GM19351 (cell line): ENCODE measurements at regions not wholly inside any gene's neighbourhood (a gene's known extent, or its start where the extent isn't known, plus 50 kb on each side); places are given as distances from the start of the nearest gene placed in this dataset.
A peak's percentile ranks its signal among the peaks of the same experiment; 100 is the strongest.

ENCODE experiments used
- ATAC-seq: cut with Tn5 transposase; IDR thresholded peaks from one replicate; pipeline ENCODE4 v1.9.1; 2021; ENCODE audit warnings: mild to moderate bottlenecking, moderate library complexity; ENCODE audit not compliant: unreplicated experiment

- no peak for ATAC-seq
Observed at GRCh38 chr3:103705641-103706040, 1270.8 kb downstream of the ZPLD1 start.

GRCh38 chr3:103706671-103707070 is 1271.9 kb downstream of the ZPLD1 start:
- ATAC-seq = no peak

- no peak for ATAC-seq
Observed at GRCh38 chr3:103711670-103712069, 1276.9 kb downstream of the ZPLD1 start.

- no peak for ATAC-seq
Observed at GRCh38 chr3:103712320-103713008, 1277.6 kb downstream of the ZPLD1 start.

- no peak for ATAC-seq
Observed at GRCh38 chr3:103729547-103729946, 1294.7 kb downstream of the ZPLD1 start.

GRCh38 chr3:103730744-103731143 is 1295.9 kb downstream of the ZPLD1 start:
- no peak for ATAC-seq

GRCh38 chr3:103752986-103753385 is 1318.2 kb downstream of the ZPLD1 start:
- ATAC-seq = no peak

GRCh38 chr3:103767635-103768034 is 1332.8 kb downstream of the ZPLD1 start:
- no peak for ATAC-seq

GRCh38 chr3:103785017-103785416 is 1350.2 kb downstream of the ZPLD1 start:
- no peak for ATAC-seq

- no peak for ATAC-seq
Observed at GRCh38 chr3:103785537-103785936, 1350.7 kb downstream of the ZPLD1 start.

GRCh38 chr3:103786296-103786695 is 1351.5 kb downstream of the ZPLD1 start:
- ATAC-seq = no peak

GRCh38 chr3:103787164-103787871 is 1352.5 kb downstream of the ZPLD1 start:
- no peak for ATAC-seq

- no peak for ATAC-seq
Observed at GRCh38 chr3:103787879-103788278, 1353.1 kb downstream of the ZPLD1 start.

- ATAC-seq = no peak
Observed at GRCh38 chr3:103791786-103792515, 1357.1 kb downstream of the ZPLD1 start.

GRCh38 chr3:103794656-103795055 is 1359.8 kb downstream of the ZPLD1 start:
- ATAC-seq = peak; percentile 64

GRCh38 chr3:103796068-103796467 is 1361.3 kb downstream of the ZPLD1 start:
- ATAC-seq = no peak

- no peak for ATAC-seq
Observed at GRCh38 chr3:103803787-103804186, 1369.0 kb downstream of the ZPLD1 start.

- ATAC-seq = no peak
Observed at GRCh38 chr3:103810167-103810566, 1375.4 kb downstream of the ZPLD1 start.

GRCh38 chr3:103813955-103814354 is 1379.1 kb downstream of the ZPLD1 start:
- no peak for ATAC-seq

- ATAC-seq = no peak
Observed at GRCh38 chr3:103818398-103818797, 1383.6 kb downstream of the ZPLD1 start.

- no peak for ATAC-seq
Observed at GRCh38 chr3:103818800-103819199, 1384.0 kb downstream of the ZPLD1 start.

- ATAC-seq = no peak
Observed at GRCh38 chr3:103825586-103825985, 1390.8 kb downstream of the ZPLD1 start.
